ENCODE measurements at regions not wholly inside any gene's neighbourhood (a gene's known extent, or its start where the extent isn't known, plus 50 kb on each side); places are given as distances from the start of the nearest gene placed in this dataset.

- TF ChIP-seq CTCF (IDR thresholded peaks at IDR 0.05) (no peak), POLR2A (IDR thresholded peaks at IDR 0.05) (no peak)
Measured at GRCh38 chr17:62219221-62219899, 154.3 kb upstream of the MED13 start.
